HepG2 (cell line): ENCODE measurements at regions not wholly inside any gene's neighbourhood (a gene's known extent, or its start where the extent isn't known, plus 50 kb on each side); places are given as distances from the start of the nearest gene placed in this dataset.

Source experiments
- CEBPB ChIP-seq: IDR thresholded peaks from 2 replicates; pipeline ENCODE4 v1.6.1; 2011; ENCODE audit warnings: low read depth, low read length, improper control_type of control experiment, borderline replicate concordance
- EP300 ChIP-seq, 3 experiments: sonication (generic) in 1 of 3; formaldehyde crosslinking in 1 of 3; IDR thresholded peaks; 2 replicates each; pipeline versions ENCODE4 v1.5.1 to v1.6.1; 2011 to 2020; ENCODE audit warnings: low read depth in 2 of 3, low read length in 2 of 3, borderline replicate concordance in 1 of 3, improper control_type of control experiment in 1 of 3, mild to moderate bottlenecking in 1 of 3, missing genetic modification reagents in 1 of 3, moderate library complexity in 1 of 3
- GABPA ChIP-seq, 2 experiments: IDR thresholded peaks; 2 replicates each; pipeline ENCODE4 v1.6.1; 2011 to 2016; ENCODE audit warnings: low read depth in 2 of 2, low read length in 1 of 2, missing biosample characterization in 1 of 2, missing genetic modification characterization in 1 of 2
- JUND ChIP-seq: sonication (generic); formaldehyde crosslinking; IDR thresholded peaks from 2 replicates; pipeline ENCODE4 v1.8.0; 2022; ENCODE audit warnings: mild to moderate bottlenecking, missing genetic modification reagents
- KAT7 ChIP-seq: IDR thresholded peaks from 2 replicates; pipeline ENCODE4 v1.6.1; 2018; ENCODE audit warnings: borderline replicate concordance, missing compliant biosample characterization
- MTF1 ChIP-seq: sonication (generic); formaldehyde crosslinking; IDR thresholded peaks from 2 replicates; pipeline ENCODE4 v1.5.0; 2020; ENCODE audit warnings: missing genetic modification reagents
- MZF1 ChIP-seq: sonication (generic); formaldehyde crosslinking; IDR thresholded peaks from 2 replicates; pipeline ENCODE4 v1.8.1; 2023; ENCODE audit warnings: mild to moderate bottlenecking, missing genetic modification reagents, borderline replicate concordance
- NFRKB ChIP-seq: fragments of 450-650 bp; IDR thresholded peaks from 2 replicates; pipeline ENCODE4 v1.6.1; 2017
- NFYB ChIP-seq: sonication (generic); formaldehyde crosslinking; IDR thresholded peaks from 2 replicates; pipeline ENCODE4 v1.4.0; 2020; ENCODE audit warnings: missing genetic modification reagents
- NONO ChIP-seq, 2 experiments: fragments of 450-650 bp in 1 of 2; sonication (generic) in 1 of 2; formaldehyde crosslinking in 1 of 2; IDR thresholded peaks in 1 of 2; conservative IDR thresholded peaks in 1 of 2; 2 replicates each; pipeline versions ENCODE4 v1.6.1 to v1.8.0; 2017 to 2022; ENCODE audit warnings: mild to moderate bottlenecking in 1 of 2, missing genetic modification reagents in 1 of 2, moderate library complexity in 1 of 2
- SAP130 ChIP-seq: IDR thresholded peaks from 2 replicates; pipeline ENCODE4 v1.6.1; 2016; ENCODE audit warnings: low read depth
- SMAD3 ChIP-seq: sonication (generic); formaldehyde crosslinking; IDR thresholded peaks from 2 replicates; pipeline ENCODE4 v1.4.0; 2020; ENCODE audit warnings: missing genetic modification reagents
- THAP11 ChIP-seq: IDR thresholded peaks from 2 replicates; pipeline ENCODE4 v1.6.1; 2016; ENCODE audit warnings: missing biosample characterization, missing genetic modification reagents
- TP53 ChIP-seq: sonication (generic); formaldehyde crosslinking; conservative IDR thresholded peaks from 2 replicates; pipeline ENCODE4 v1.4.0; 2020; ENCODE audit warnings: missing genetic modification reagents
- ZBTB21 ChIP-seq: sonication (generic); formaldehyde crosslinking; IDR thresholded peaks from 2 replicates; pipeline ENCODE4 v1.4.0; 2020; ENCODE audit warnings: missing genetic modification reagents
- ZNF432 ChIP-seq: sonication (generic); formaldehyde crosslinking; IDR thresholded peaks from 2 replicates; pipeline ENCODE4 v1.5.0; 2020; ENCODE audit warnings: missing genetic modification reagents, mild to moderate bottlenecking, borderline replicate concordance
- ZNF556 ChIP-seq: sonication (generic); formaldehyde crosslinking; IDR thresholded peaks from 2 replicates; pipeline ENCODE4 v1.4.0; 2020; ENCODE audit warnings: mild to moderate bottlenecking, missing genetic modification reagents, borderline replicate concordance
- ZNF766 ChIP-seq: sonication (generic); formaldehyde crosslinking; IDR thresholded peaks from 2 replicates; pipeline ENCODE4 v1.5.0; 2020; ENCODE audit warnings: missing genetic modification reagents, borderline replicate concordance
- ZNF775 ChIP-seq: sonication (generic); formaldehyde crosslinking; IDR thresholded peaks from 2 replicates; pipeline ENCODE4 v1.4.0; 2020; ENCODE audit warnings: missing genetic modification reagents, mild to moderate bottlenecking, moderate library complexity, borderline replicate concordance
- TF ChIP-seq, protein P1 (sequence below): sonication (generic); formaldehyde crosslinking; IDR thresholded peaks from 2 replicates; pipeline ENCODE4 v1.4.0; 2020; ENCODE audit warnings: low read depth, missing genetic modification reagents
- TF ChIP-seq, protein P2 (sequence below): IDR thresholded peaks from 2 replicates; pipeline ENCODE4 v1.6.1; 2016
- TF ChIP-seq, protein P3 (sequence below): sonication (generic); formaldehyde crosslinking; IDR thresholded peaks from 2 replicates; pipeline ENCODE4 v1.4.0; 2020; ENCODE audit warnings: missing genetic modification reagents
- TF ChIP-seq, protein P4 (sequence below): sonication (generic); formaldehyde crosslinking; IDR thresholded peaks from 2 replicates; pipeline ENCODE4 v1.4.0; 2020; ENCODE audit warnings: mild to moderate bottlenecking, missing genetic modification reagents

DNA sequence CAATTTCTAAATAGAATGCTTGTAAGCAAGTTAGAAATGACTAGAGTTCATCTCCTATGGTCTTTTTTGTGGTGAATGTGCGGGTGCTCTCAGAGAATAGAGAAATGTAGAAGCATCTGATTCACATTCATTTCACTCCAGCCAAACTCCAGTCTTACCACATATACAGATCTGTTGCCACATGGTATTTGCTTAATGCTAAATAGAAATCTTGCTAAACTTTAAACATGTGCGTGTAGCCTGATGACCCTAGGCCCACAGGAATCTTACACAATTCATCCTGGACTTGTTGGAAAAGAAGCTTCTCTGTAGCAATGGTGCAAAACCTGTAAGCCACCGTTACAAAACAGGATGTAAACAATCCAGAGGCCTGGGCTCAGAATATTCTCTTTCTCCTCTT, 135.2 kb downstream of the PCSK1 start (continued):
- TF ChIP-seq NFYB (CRISPR knock-in tag) (no peak), ZNF556 (no peak), ZNF766 (CRISPR knock-in tag) (0 out of 2 replicates have a peak, but pooled peaks have one; percentile 37), THAP11 (CRISPR knock-in tag) (peak; percentile 81), SAP130 (CRISPR knock-in tag) (peak; percentile 83), KAT7 (CRISPR knock-in tag) (0 out of 2 replicates have a peak, but pooled peaks have one; percentile 56), ZBTB21 (no peak), SMAD3 (CRISPR knock-in tag) (peak; percentile 95), NONO (IDR thresholded peaks at IDR 0.05) (no peak), NONO (CRISPR knock-in tag; conservative IDR thresholded peaks at IDR 0.05) (peak; percentile 70; the same call in 1 of the 2 replicates), MTF1 (CRISPR knock-in tag) (no peak), ZNF775 (CRISPR knock-in tag) (no peak), EP300 (IDR thresholded peaks at IDR 0.05; ENCODE audit: low read depth in 2 of 2, low read length in 2 of 2) (peak; percentile 98 to 99), EP300 (CRISPR knock-in tag; IDR thresholded peaks at IDR 0.05; ENCODE audit: borderline replicate concordance) (peak; percentile 92), CEBPB (peak; percentile 99), JUND (CRISPR knock-in tag) (peak; percentile 77), GABPA (IDR thresholded peaks at IDR 0.05; ENCODE audit: low read depth, low read length) (no peak), GABPA (CRISPR knock-in tag; IDR thresholded peaks at IDR 0.05; ENCODE audit: low read depth) (peak; percentile 53; the same call in 1 of the 2 replicates), ZNF432 (CRISPR knock-in tag) (no peak), MZF1 (CRISPR knock-in tag) (no peak), TP53 (CRISPR knock-in tag) (no peak), NFRKB (no peak)
- TF ChIP-seq, protein P1, sequence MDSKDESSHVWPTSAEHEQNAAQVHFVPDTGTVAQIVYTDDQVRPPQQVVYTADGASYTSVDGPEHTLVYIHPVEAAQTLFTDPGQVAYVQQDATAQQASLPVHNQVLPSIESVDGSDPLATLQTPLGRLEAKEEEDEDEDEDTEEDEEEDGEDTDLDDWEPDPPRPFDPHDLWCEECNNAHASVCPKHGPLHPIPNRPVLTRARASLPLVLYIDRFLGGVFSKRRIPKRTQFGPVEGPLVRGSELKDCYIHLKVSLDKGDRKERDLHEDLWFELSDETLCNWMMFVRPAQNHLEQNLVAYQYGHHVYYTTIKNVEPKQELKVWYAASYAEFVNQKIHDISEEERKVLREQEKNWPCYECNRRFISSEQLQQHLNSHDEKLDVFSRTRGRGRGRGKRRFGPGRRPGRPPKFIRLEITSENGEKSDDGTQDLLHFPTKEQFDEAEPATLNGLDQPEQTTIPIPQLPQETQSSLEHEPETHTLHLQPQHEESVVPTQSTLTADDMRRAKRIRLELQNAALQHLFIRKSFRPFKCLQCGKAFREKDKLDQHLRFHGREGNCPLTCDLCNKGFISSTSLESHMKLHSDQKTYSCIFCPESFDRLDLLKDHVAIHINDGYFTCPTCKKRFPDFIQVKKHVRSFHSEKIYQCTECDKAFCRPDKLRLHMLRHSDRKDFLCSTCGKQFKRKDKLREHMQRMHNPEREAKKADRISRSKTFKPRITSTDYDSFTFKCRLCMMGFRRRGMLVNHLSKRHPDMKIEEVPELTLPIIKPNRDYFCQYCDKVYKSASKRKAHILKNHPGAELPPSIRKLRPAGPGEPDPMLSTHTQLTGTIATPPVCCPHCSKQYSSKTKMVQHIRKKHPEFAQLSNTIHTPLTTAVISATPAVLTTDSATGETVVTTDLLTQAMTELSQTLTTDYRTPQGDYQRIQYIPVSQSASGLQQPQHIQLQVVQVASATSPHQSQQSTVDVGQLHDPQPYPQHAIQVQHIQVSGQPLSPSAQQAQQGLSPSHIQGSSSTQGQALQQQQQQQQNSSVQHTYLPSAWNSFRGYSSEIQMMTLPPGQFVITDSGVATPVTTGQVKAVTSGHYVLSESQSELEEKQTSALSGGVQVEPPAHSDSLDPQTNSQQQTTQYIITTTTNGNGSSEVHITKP (CRISPR knock-in tag), result no peak; the same call in 1 of the 2 replicates
- TF ChIP-seq, protein P2, sequence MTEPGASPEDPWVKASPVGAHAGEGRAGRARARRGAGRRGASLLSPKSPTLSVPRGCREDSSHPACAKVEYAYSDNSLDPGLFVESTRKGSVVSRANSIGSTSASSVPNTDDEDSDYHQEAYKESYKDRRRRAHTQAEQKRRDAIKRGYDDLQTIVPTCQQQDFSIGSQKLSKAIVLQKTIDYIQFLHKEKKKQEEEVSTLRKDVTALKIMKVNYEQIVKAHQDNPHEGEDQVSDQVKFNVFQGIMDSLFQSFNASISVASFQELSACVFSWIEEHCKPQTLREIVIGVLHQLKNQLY (CRISPR knock-in tag), result peak; percentile 93
- TF ChIP-seq, protein P3, sequence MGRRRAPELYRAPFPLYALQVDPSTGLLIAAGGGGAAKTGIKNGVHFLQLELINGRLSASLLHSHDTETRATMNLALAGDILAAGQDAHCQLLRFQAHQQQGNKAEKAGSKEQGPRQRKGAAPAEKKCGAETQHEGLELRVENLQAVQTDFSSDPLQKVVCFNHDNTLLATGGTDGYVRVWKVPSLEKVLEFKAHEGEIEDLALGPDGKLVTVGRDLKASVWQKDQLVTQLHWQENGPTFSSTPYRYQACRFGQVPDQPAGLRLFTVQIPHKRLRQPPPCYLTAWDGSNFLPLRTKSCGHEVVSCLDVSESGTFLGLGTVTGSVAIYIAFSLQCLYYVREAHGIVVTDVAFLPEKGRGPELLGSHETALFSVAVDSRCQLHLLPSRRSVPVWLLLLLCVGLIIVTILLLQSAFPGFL, result no peak
- TF ChIP-seq, protein P4, sequence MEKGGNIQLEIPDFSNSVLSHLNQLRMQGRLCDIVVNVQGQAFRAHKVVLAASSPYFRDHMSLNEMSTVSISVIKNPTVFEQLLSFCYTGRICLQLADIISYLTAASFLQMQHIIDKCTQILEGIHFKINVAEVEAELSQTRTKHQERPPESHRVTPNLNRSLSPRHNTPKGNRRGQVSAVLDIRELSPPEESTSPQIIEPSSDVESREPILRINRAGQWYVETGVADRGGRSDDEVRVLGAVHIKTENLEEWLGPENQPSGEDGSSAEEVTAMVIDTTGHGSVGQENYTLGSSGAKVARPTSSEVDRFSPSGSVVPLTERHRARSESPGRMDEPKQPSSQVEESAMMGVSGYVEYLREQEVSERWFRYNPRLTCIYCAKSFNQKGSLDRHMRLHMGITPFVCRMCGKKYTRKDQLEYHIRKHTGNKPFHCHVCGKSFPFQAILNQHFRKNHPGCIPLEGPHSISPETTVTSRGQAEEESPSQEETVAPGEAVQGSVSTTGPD (CRISPR knock-in tag), result no peak
